ENCODE measurements at regions not wholly inside any gene's neighbourhood (a gene's known extent, or its start where the extent isn't known, plus 50 kb on each side); places are given as distances from the start of the nearest gene placed in this dataset.

- ChIA-PET CTCF (interaction anchor here (1.0 to 7.3 kb wide), 6 partner anchors 10 to 102 kb away, joined by 3 to 46 read pairs (median 6); no protein-coding TSS in a partner anchor), POLR2A (no interaction called here)
- H3K4me2 ChIP-seq, result no peak overlapping the region
- H3K79me2 ChIP-seq (ENCODE audit: insufficient read depth), result no peaks in the 10 kb centered on the region
- no peaks in the 10 kb centered on the region for H3K36me3 ChIP-seq (replicated peaks in 1 of 2; ENCODE audit: control insufficient read depth in 1 of 2, insufficient read depth in 2 of 2, low read length in 1 of 2)
- no peak overlapping the region for H3K4me3 ChIP-seq (ENCODE audit: low read depth in 2 of 2, low read length in 1 of 2)
- H2AFZ ChIP-seq (ENCODE audit: low read depth), result no peak overlapping the region
- H3K4me1 ChIP-seq (ENCODE audit: control insufficient read depth in 1 of 2, insufficient read depth in 2 of 2, low read depth in 1 of 2, low read length in 1 of 2), result peaks cover 0 to 5% of the 10 kb centered on the region in 2 experiments; a peak in 1 of 4 replicates
- H3K9me2 ChIP-seq, result no peaks in the 10 kb centered on the region
- H3K9ac ChIP-seq, result no peak overlapping the region
- H3F3A ChIP-seq (replicated peaks; ENCODE audit: insufficient read depth), result no peaks in the 10 kb centered on the region
- H4K20me1 ChIP-seq (ENCODE audit: insufficient read depth), result no peaks in the 10 kb centered on the region
- H3K27ac ChIP-seq (ENCODE audit: low read depth in 2 of 2, low read length in 1 of 2), result no peak overlapping the region
- no peaks in the 10 kb centered on the region for H3K27me3 ChIP-seq (ENCODE audit: insufficient read depth)
- TF ChIP-seq MAX (IDR thresholded peaks at IDR 0.05; ENCODE audit: low read depth) (no peak), TEAD4 (IDR thresholded peaks at IDR 0.05; ENCODE audit: borderline replicate concordance, insufficient read depth) (no peak), CHD2 (IDR thresholded peaks at IDR 0.05; ENCODE audit: low read length, partially characterized antibody) (no peak), CTCF (IDR thresholded peaks at IDR 0.05) (peak; percentile 56), SMC3 (IDR thresholded peaks at IDR 0.05; ENCODE audit: low read depth, low read length) (0 out of 2 replicates have a peak, but pooled peaks have one; percentile 17), IRF3 (IDR thresholded peaks at IDR 0.05; ENCODE audit: low read depth, low read length) (no peak), FOXJ3 (CRISPR knock-in tag; IDR thresholded peaks at IDR 0.05) (no peak), RAD21 (IDR thresholded peaks at IDR 0.05; ENCODE audit: low read length) (peak; percentile 40)
- 94% methylated on average over 2 of the region's 2 CpGs for WGBS (ENCODE audit: low lambda C conversion rate)
- no peaks in the 10 kb centered on the region for H3K9me3 ChIP-seq
- DNase-seq, result no peak
These were observed 612.9 kb downstream of the BNC2 start for GRCh38 chr9:16257604-16258003.

GRCh38 chr9:16258191-16258590 lies 612.3 kb downstream of the BNC2 start:
- no peaks in the 10 kb centered on the region for H3K27me3 ChIP-seq (ENCODE audit: insufficient read depth)
- DNase-seq, result no peak
- H3K4me1 ChIP-seq (ENCODE audit: control insufficient read depth in 1 of 2, insufficient read depth in 2 of 2, low read depth in 1 of 2, low read length in 1 of 2), result peaks cover 0 to 5% of the 10 kb centered on the region in 2 experiments; a peak in 1 of 4 replicates
- H2AFZ ChIP-seq (ENCODE audit: low read depth), result no peak overlapping the region
- H3K79me2 ChIP-seq (ENCODE audit: insufficient read depth), result no peaks in the 10 kb centered on the region
- no peak overlapping the region for H3K9ac ChIP-seq
- no peak overlapping the region for H3K27ac ChIP-seq (ENCODE audit: low read depth in 2 of 2, low read length in 1 of 2)
- H3F3A ChIP-seq (replicated peaks; ENCODE audit: insufficient read depth), result no peaks in the 10 kb centered on the region
- no peaks in the 10 kb centered on the region for H3K9me2 ChIP-seq
- no peaks in the 10 kb centered on the region for H3K36me3 ChIP-seq (replicated peaks in 1 of 2; ENCODE audit: control insufficient read depth in 1 of 2, insufficient read depth in 2 of 2, low read length in 1 of 2)
- 95% methylated on average over 6 of the region's 12 CpGs for WGBS (ENCODE audit: low lambda C conversion rate)
- no peak overlapping the region for H3K4me2 ChIP-seq
- no peaks in the 10 kb centered on the region for H4K20me1 ChIP-seq (ENCODE audit: insufficient read depth)
- CTCF ChIA-PET, result interaction anchor here (1.2 to 7.3 kb wide), 6 partner anchors 10 to 468 kb away, joined by 4 to 46 read pairs (median 6); no protein-coding TSS in a partner anchor
- POLR2A ChIA-PET, result no interaction called here
- no peaks in the 10 kb centered on the region for H3K9me3 ChIP-seq
- H3K4me3 ChIP-seq (ENCODE audit: low read depth in 2 of 2, low read length in 1 of 2), result no peak overlapping the region
- no peak for TF ChIP-seq PBX3 (IDR thresholded peaks at IDR 0.05)
- TF ChIP-seq CHD2 (IDR thresholded peaks at IDR 0.05; ENCODE audit: low read length, partially characterized antibody), result no peak
- TF ChIP-seq JUND (IDR thresholded peaks at IDR 0.05), result no peak
- no peak for TF ChIP-seq SIN3A (IDR thresholded peaks at IDR 0.05; ENCODE audit: borderline replicate concordance, low read depth, low read length)
- TF ChIP-seq ZBTB33 (IDR thresholded peaks at IDR 0.05; ENCODE audit: borderline replicate concordance, low read depth), result no peak
- no peak for TF ChIP-seq USF1 (IDR thresholded peaks at IDR 0.05; ENCODE audit: borderline replicate concordance, low read depth)
- no peak for TF ChIP-seq RFX5 (IDR thresholded peaks at IDR 0.05; ENCODE audit: low read length)
- TF ChIP-seq REST (IDR thresholded peaks at IDR 0.05; ENCODE audit: low read depth, low read length), result no peak
- no peak for TF ChIP-seq YY1 (IDR thresholded peaks at IDR 0.05; ENCODE audit: low read depth)
- no peak for TF ChIP-seq RAD21 (IDR thresholded peaks at IDR 0.05; ENCODE audit: low read length)

All from SK-N-SH (cell line).